B cell (primary cell): ENCODE measurements at regions not wholly inside any gene's neighbourhood (a gene's known extent, or its start where the extent isn't known, plus 50 kb on each side); places are given as distances from the start of the nearest gene placed in this dataset.

Experiments used
- CTCF ChIP-seq: fragments of 200-600 bp; IDR thresholded peaks from one replicate; pipeline ENCODE4 v1.8.0; 2022; ENCODE audit warnings: antibody characterized with exemption, mild to moderate bottlenecking
- EZH2 ChIP-seq: IDR thresholded peaks from 2 replicates; pipeline ENCODE4 v1.6.1; 2012; ENCODE audit warnings: borderline replicate concordance, low read depth, mild to moderate bottlenecking, moderate library complexity, low read length; ENCODE audit not compliant: insufficient read depth, poor library complexity, severe bottlenecking

- TF ChIP-seq CTCF (no peak), EZH2 (no peak)
Observed at GRCh38 chr2:150125708-150126107, 361.8 kb downstream of the RND3 start.
